ENCODE measurements at regions not wholly inside any gene's neighbourhood (a gene's known extent, or its start where the extent isn't known, plus 50 kb on each side); places are given as distances from the start of the nearest gene placed in this dataset.

DNA sequence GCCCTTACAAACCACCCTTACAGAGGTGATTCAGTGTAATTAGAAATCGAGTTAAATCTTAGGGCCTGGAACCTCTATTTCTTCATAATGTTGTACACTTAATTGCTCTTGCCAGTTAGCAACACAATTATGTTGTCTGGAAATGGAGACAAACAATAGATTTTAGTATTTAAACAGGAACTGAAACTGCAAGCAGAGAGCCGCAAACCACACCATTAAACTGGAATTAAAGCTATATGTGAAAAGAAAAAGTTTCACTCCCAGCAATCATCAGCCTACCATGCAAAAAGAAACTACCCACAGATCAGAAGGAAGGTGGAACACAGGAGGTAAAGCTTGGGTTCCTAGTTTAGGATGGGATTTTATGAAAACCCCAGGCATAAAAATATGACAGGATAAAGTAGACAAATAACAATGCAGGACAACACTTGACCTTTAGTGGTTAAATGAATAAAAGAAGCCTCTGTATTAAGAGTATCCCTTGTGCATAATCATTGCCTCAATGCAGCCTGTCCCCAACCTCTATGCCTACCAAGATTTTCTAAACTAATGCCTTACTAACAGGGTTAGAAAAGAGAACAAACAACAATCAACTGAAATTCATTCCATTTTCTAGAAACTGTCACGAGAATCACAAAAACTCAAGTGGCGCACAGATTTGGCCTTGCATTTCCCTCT, 304.3 kb upstream of the ESRRG start:
- TF ChIP-seq, protein P1, sequence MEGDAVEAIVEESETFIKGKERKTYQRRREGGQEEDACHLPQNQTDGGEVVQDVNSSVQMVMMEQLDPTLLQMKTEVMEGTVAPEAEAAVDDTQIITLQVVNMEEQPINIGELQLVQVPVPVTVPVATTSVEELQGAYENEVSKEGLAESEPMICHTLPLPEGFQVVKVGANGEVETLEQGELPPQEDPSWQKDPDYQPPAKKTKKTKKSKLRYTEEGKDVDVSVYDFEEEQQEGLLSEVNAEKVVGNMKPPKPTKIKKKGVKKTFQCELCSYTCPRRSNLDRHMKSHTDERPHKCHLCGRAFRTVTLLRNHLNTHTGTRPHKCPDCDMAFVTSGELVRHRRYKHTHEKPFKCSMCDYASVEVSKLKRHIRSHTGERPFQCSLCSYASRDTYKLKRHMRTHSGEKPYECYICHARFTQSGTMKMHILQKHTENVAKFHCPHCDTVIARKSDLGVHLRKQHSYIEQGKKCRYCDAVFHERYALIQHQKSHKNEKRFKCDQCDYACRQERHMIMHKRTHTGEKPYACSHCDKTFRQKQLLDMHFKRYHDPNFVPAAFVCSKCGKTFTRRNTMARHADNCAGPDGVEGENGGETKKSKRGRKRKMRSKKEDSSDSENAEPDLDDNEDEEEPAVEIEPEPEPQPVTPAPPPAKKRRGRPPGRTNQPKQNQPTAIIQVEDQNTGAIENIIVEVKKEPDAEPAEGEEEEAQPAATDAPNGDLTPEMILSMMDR (IDR thresholded peaks at IDR 0.05): no peak
- no peak for TF ChIP-seq POLR2A (IDR thresholded peaks at IDR 0.05)
